ENCODE measurements at regions not wholly inside any gene's neighbourhood (a gene's known extent, or its start where the extent isn't known, plus 50 kb on each side); places are given as distances from the start of the nearest gene placed in this dataset.
A peak's percentile ranks its signal among the peaks of the same experiment; 100 is the strongest.

- H3K36me3 Mint-ChIP-seq (ENCODE audit: insufficient read depth): no peaks in the 10 kb centered on the region
- no peaks in the 10 kb centered on the region for H3K27me3 Mint-ChIP-seq
Observed at GRCh38 chr2:66364495-66365333, 70.2 kb upstream of the MEIS1 start.

GRCh38 chr2:66362701-66363100 is 72.2 kb upstream of the MEIS1 start:
- no peak for TF ChIP-seq CTCF (IDR thresholded peaks at IDR 0.05; ENCODE audit: unreplicated experiment)
- no peak for DNase-seq (ENCODE audit: low spot score, unreplicated experiment)
- H3K4me3 Mint-ChIP-seq (ENCODE audit: low read depth): no peak overlapping the region
- no peaks in the 10 kb centered on the region for H3K36me3 Mint-ChIP-seq (ENCODE audit: insufficient read depth)
- H3K27ac Mint-ChIP-seq: no peak overlapping the region
- H3K4me1 Mint-ChIP-seq (ENCODE audit: low read depth): peaks cover 9% of the 10 kb centered on the region
- peaks cover 3% of the 10 kb centered on the region for H3K9me3 Mint-ChIP-seq (ENCODE audit: low read depth)
- no peaks in the 10 kb centered on the region for H3K27me3 Mint-ChIP-seq

More at GRCh38 chr2:66364495-66365333, 70.2 kb upstream of the MEIS1 start:
- Mint-ChIP-seq H3K4me3 (ENCODE audit: low read depth) (no peak overlapping the region), H3K27ac (no peak overlapping the region), H3K9me3 (ENCODE audit: low read depth) (no peaks in the 10 kb centered on the region), H3K4me1 (ENCODE audit: low read depth) (peaks cover 9% of the 10 kb centered on the region)
- no peak for TF ChIP-seq CTCF (IDR thresholded peaks at IDR 0.05; ENCODE audit: unreplicated experiment)
- no peak for DNase-seq (ENCODE audit: low spot score, unreplicated experiment)

GRCh38 chr2:66346231-66346664 is 88.7 kb upstream of the MEIS1 start:
- no peaks in the 10 kb centered on the region for H3K27me3 Mint-ChIP-seq
- no peak for DNase-seq (ENCODE audit: low spot score, unreplicated experiment)
- peak overlapping the region; percentile 54 for H3K27ac Mint-ChIP-seq
- H3K4me1 Mint-ChIP-seq (ENCODE audit: low read depth): no peaks in the 10 kb centered on the region
- no peak for TF ChIP-seq CTCF (IDR thresholded peaks at IDR 0.05; ENCODE audit: unreplicated experiment)
- H3K36me3 Mint-ChIP-seq (ENCODE audit: insufficient read depth): no peaks in the 10 kb centered on the region
- peaks cover 14% of the 10 kb centered on the region for H3K9me3 Mint-ChIP-seq (ENCODE audit: low read depth)
- no peak overlapping the region for H3K4me3 Mint-ChIP-seq (ENCODE audit: low read depth)

GRCh38 chr2:66344087-66344663 is 90.8 kb upstream of the MEIS1 start:
- Mint-ChIP-seq H3K27ac (no peak overlapping the region), H3K36me3 (ENCODE audit: insufficient read depth) (no peaks in the 10 kb centered on the region), H3K4me1 (ENCODE audit: low read depth) (no peaks in the 10 kb centered on the region), H3K27me3 (no peaks in the 10 kb centered on the region), H3K4me3 (ENCODE audit: low read depth) (no peak overlapping the region), H3K9me3 (ENCODE audit: low read depth) (peaks cover 12% of the 10 kb centered on the region)
- no peak for DNase-seq (ENCODE audit: low spot score, unreplicated experiment)
- no peak for TF ChIP-seq CTCF (IDR thresholded peaks at IDR 0.05; ENCODE audit: unreplicated experiment)

- Mint-ChIP-seq H3K36me3 (ENCODE audit: insufficient read depth) (no peaks in the 10 kb centered on the region), H3K27ac (no peak overlapping the region), H3K27me3 (no peaks in the 10 kb centered on the region), H3K4me3 (ENCODE audit: low read depth) (no peak overlapping the region), H3K4me1 (ENCODE audit: low read depth) (no peaks in the 10 kb centered on the region), H3K9me3 (ENCODE audit: low read depth) (peaks cover 12% of the 10 kb centered on the region)
- no peak for DNase-seq (ENCODE audit: low spot score, unreplicated experiment)
- no peak for TF ChIP-seq CTCF (IDR thresholded peaks at IDR 0.05; ENCODE audit: unreplicated experiment)
Observed at GRCh38 chr2:66343259-66343658, 91.7 kb upstream of the MEIS1 start.
